HG02870 (cell line): ENCODE measurements at regions not wholly inside any gene's neighbourhood (a gene's known extent, or its start where the extent isn't known, plus 50 kb on each side); places are given as distances from the start of the nearest gene placed in this dataset.
"Not testable (repeated sequence)": the region's sequence is repeated elsewhere in the genome, so short reads cannot be mapped to it uniquely, and the experiment has no call there.

Experiments
- ATAC-seq: cut with Tn5 transposase; IDR thresholded peaks from one replicate; pipeline ENCODE4 v1.9.1; 2021; ENCODE audit warnings: mild to moderate bottlenecking, moderate library complexity; ENCODE audit not compliant: unreplicated experiment

GRCh38 chr19:28466107-28467045 lies 746.6 kb downstream of the UQCRFS1 start:
- no peak for ATAC-seq

- no peak for ATAC-seq
Measured at GRCh38 chr19:28465371-28466086, 747.4 kb downstream of the UQCRFS1 start.

- no peak for ATAC-seq
Measured at GRCh38 chr19:28463493-28464053, 749.4 kb downstream of the UQCRFS1 start.

GRCh38 chr19:28457620-28458019 lies 755.3 kb downstream of the UQCRFS1 start:
- ATAC-seq: no peak

- peak; percentile 65 for ATAC-seq
Measured at GRCh38 chr19:28456708-28457320, 756.1 kb downstream of the UQCRFS1 start.

GRCh38 chr19:28456252-28456651 lies 756.7 kb downstream of the UQCRFS1 start:
- ATAC-seq: peak; percentile 46

GRCh38 chr19:28454083-28454482 lies 758.9 kb downstream of the UQCRFS1 start:
- ATAC-seq: no peak

- no peak for ATAC-seq
Measured at GRCh38 chr19:28453420-28453819, 759.5 kb downstream of the UQCRFS1 start.

- no peak for ATAC-seq
Measured at GRCh38 chr19:28449803-28450202, 763.1 kb downstream of the UQCRFS1 start.

GRCh38 chr19:28446511-28446910 lies 766.4 kb downstream of the UQCRFS1 start:
- ATAC-seq: no peak

GRCh38 chr19:28445826-28446225 lies 767.1 kb downstream of the UQCRFS1 start:
- no peak for ATAC-seq

- no peak for ATAC-seq
Measured at GRCh38 chr19:28444362-28444761, 768.6 kb downstream of the UQCRFS1 start.

GRCh38 chr19:28443361-28443760 lies 769.6 kb downstream of the UQCRFS1 start:
- no peak for ATAC-seq

- no peak for ATAC-seq
Measured at GRCh38 chr19:28437390-28438346, 775.3 kb downstream of the UQCRFS1 start.

- ATAC-seq: no peak
Measured at GRCh38 chr19:28436320-28436719, 776.6 kb downstream of the UQCRFS1 start.

- ATAC-seq: no peak
Measured at GRCh38 chr19:28435551-28436271, 777.2 kb downstream of the UQCRFS1 start.

GRCh38 chr19:28434794-28435193 lies 778.2 kb downstream of the UQCRFS1 start:
- ATAC-seq: not testable (repeated sequence)

- ATAC-seq: not testable (repeated sequence)
Measured at GRCh38 chr19:28434365-28434764, 778.6 kb downstream of the UQCRFS1 start.

GRCh38 chr19:28433166-28433565 lies 779.8 kb downstream of the UQCRFS1 start:
- not testable (repeated sequence) for ATAC-seq
